Upper lobe of left lung (tissue), 4 donors: ENCODE measurements at regions not wholly inside any gene's neighbourhood (a gene's known extent, or its start where the extent isn't known, plus 50 kb on each side); places are given as distances from the start of the nearest gene placed in this dataset.

Experiments used
- EP300 ChIP-seq, 4 donors: sonication (generic); formaldehyde crosslinking; IDR thresholded peaks; one replicate each; pipeline ENCODE4 v1.5.1; 2017; ENCODE audit warnings: antibody characterized with exemption in 4 of 4, control low read depth in 2 of 4
- POLR2A ChIP-seq, 4 donors: fragments of 450-650 bp; IDR thresholded peaks; one replicate each; pipeline ENCODE4 v1.5.1; 2016 to 2017; ENCODE audit warnings: antibody characterized with exemption in 4 of 4, mild to moderate bottlenecking in 2 of 4
- POLR2AphosphoS5 ChIP-seq, 2 donors: sonication (generic); formaldehyde crosslinking; IDR thresholded peaks; one replicate each; pipeline ENCODE4 v1.5.1; 2017; ENCODE audit warnings: antibody characterized with exemption in 2 of 2
- TF ChIP-seq, protein P1 (sequence below), 6 experiments: fragments of 450-650 bp in 4 of 6; fragments of 200-600 bp in 2 of 6; sonication (generic) in 2 of 6; IDR thresholded peaks; one replicate each; pipeline ENCODE4 v1.5.1; 2016 to 2019; ENCODE audit warnings: antibody characterized with exemption in 6 of 6

DNA sequence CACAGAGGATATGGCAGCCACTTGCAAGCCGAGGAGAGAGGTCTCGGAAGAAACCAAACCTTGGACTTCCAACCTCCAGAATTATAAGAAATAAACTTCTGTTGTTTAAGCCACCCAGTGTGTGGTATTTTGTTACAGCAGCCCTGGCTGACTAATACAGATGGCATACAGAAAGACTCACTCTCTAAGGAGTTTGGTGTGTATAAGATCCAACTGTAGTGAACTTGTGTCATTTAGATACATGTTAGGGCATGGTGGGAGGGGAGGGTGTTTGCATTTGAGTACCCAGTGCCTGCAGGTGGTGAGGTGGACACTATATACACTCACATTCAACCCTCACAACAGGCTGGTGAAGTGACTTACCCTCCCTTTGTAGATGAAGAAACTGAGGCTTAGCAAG, 233.2 kb upstream of the KLF3 start:
- TF ChIP-seq POLR2A (IDR thresholded peaks at IDR 0.05), result no peak
- TF ChIP-seq, protein P1, sequence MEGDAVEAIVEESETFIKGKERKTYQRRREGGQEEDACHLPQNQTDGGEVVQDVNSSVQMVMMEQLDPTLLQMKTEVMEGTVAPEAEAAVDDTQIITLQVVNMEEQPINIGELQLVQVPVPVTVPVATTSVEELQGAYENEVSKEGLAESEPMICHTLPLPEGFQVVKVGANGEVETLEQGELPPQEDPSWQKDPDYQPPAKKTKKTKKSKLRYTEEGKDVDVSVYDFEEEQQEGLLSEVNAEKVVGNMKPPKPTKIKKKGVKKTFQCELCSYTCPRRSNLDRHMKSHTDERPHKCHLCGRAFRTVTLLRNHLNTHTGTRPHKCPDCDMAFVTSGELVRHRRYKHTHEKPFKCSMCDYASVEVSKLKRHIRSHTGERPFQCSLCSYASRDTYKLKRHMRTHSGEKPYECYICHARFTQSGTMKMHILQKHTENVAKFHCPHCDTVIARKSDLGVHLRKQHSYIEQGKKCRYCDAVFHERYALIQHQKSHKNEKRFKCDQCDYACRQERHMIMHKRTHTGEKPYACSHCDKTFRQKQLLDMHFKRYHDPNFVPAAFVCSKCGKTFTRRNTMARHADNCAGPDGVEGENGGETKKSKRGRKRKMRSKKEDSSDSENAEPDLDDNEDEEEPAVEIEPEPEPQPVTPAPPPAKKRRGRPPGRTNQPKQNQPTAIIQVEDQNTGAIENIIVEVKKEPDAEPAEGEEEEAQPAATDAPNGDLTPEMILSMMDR (IDR thresholded peaks at IDR 0.05), result no peak
- TF ChIP-seq EP300 (IDR thresholded peaks at IDR 0.05), result no peak
- TF ChIP-seq POLR2AphosphoS5 (IDR thresholded peaks at IDR 0.05), result no peak
